NCI-H1436 treated with DMSO at 0.1 percent for 48 hours (cell line): ENCODE measurements at regions not wholly inside any gene's neighbourhood (a gene's known extent, or its start where the extent isn't known, plus 50 kb on each side); places are given as distances from the start of the nearest gene placed in this dataset.

Experiments used
- DNase-seq: peaks from one replicate; lab custom pipeline; 2025; lab: John Stamatoyannopoulos, UW

DNA sequence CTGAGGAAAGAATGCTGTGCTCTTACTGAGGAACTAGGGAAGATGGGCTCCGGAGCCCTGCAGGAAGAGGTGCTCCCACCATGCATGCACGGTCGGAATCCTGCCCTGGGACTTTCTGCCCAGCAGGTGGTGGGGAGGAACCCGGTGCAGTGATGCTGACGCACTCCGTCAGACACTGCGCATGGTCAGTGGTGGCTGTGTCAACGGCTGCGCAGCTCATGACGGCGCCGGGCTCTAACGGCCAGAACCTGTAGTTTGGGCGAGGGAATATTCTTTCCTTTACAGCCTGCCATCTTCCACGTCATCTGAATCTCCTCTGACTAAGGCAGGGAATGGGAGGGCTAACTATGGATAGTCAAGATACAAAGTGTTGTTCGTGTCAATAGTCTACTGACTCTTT lies 189.2 kb upstream of the MGMT start:
- DNase-seq = no peak

DNA sequence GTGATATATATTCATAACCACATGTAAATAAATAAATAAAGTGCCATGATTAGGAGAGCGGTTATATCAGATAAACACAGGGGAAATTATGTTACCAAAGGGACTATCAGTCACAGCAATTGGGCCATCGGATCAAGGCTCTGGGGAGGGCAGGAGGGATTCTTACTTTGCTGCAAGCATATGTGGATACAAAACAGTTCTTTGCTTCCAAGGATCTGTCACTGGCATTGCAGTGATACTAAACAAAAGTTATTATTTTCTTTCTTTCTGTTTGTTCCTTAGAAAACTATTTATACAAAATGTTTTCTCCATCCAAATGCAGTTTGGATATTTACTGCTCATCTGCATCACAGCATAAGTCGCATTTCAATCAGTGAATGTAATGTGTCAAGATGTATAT lies 188.4 kb upstream of the MGMT start:
- no peak for DNase-seq

GRCh38 chr10:129279446-129280154 lies 187.4 kb upstream of the MGMT start:
- DNase-seq = no peak

DNA sequence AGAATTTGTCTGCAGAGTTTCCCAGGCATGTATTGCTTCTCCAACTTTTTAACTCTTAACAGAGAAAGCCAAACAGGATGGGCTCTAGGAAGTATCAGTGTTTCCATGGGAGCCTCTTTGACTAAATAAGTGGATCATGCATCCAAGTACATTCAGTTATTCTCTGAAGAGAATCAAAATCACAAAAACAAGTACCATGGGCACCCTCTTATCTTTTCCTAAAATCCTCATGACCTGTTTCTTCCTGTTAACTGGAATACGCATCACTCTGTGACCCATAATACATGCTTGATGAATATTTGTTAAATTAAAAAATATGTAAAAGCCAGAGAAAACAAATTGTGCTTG lies 186.9 kb upstream of the MGMT start:
- DNase-seq = no peak

DNA sequence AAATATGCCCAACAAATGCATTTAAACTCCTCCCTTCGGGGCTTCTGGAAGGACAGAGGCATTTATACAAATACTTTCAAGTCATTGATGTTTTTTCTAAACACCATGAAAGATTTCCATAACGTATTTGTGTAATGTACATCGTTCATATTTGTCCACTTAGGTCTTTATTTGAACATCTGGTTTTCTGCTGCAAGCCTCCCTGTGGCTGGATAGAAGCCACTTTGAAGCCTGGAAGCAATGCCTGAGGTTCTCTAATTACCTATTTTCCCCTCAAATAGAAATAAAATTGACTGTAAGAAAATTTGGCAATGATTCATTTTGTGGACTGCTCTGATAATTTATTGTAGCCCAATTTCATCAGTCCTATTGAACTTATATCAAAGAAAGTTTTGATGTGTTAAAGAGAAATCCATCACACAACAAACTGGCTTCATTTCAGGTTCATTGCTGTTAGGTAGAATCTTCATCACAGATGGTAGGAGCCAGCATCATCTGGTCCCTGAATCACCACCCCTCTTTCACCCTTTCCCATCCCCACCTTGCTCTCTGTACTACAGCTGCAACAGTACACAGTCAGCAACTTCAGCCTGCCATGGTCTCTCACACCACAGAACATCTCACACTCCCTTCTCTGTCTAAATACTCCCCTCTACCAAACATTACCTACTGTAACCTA lies 186.0 kb upstream of the MGMT start:
- no peak for DNase-seq

GRCh38 chr10:129285459-129285858 lies 181.6 kb upstream of the MGMT start:
- no peak for DNase-seq

DNA sequence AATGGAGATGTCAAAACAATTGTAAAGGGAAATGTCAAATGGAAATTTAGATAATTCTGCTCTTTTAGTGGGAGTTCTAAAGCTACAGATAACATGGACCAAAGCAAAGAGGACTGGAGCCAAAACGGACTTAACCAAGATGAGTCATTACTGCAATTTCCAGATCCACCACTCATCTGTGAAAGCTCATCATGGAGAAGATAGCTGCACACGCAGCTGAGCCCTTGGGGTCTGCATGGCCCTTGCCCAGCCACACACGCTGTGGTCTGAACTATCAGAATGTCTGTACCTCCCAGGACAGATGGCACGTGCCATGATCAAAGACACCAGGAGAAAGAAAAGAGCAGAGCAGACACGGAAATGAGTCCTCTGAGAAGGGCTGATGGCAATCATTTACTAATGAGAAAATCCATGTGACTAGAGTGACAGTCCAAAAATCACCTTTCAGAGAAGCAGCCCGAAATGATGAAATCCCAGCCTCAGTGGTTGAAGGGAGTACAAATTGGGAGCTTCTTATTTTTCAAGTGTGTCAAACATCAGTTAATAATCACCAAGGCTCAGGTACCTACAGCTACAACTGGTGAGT lies 177.9 kb upstream of the MGMT start:
- DNase-seq = no peak

DNA sequence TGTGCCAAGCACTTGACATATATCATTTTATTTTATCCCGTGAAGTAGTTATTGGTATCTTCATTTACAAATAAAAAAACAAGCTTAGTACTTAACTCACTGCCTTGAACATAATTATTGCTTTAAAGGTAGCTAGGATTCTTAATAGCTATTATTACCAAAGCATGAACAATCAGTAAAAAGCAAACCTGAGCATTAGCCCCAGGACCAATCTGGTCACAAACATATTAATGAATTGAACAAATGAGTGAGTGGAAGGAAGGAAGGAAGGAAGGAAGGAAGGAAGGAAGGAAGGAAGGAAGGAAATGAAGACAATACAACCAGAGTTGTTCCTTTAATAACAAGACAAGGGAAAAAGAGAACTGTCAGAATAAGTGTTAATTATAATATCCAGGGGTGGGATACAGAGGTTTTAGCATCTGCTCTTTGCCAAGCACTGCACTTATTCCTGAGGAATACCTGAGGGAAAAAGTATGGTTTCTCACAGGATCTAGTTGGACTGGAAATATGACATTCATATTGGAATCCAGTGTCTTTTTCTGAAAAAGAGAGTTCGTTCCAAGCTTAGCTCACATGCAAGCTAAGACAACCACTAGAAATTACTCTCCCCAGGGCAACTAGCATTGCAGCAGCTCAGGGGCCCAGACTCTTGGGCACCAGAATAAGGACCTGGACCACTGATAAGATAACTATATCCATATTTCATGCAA lies 172.9 kb upstream of the MGMT start:
- DNase-seq = no peak

DNA sequence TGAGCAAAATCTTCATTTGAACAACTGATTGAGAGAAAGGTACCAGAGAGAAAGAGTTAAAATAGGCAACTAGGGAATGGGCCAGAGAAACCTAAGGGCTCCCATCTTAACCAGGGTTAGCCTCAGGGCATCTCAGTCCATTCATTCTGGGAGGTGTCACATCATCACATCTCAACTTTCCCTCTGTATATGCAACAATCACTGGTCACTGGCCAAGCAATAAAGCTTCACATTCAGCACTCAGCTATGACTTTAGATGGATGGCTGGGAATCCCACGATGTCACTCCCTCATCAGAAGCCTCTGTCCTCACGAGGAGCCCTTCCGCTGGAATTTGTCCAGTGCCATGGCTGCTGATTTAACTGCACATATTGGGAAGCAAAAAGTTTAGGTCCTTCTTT lies 172.1 kb upstream of the MGMT start:
- DNase-seq = no peak

GRCh38 chr10:129305046-129305445 lies 162.0 kb upstream of the MGMT start:
- no peak for DNase-seq

DNA sequence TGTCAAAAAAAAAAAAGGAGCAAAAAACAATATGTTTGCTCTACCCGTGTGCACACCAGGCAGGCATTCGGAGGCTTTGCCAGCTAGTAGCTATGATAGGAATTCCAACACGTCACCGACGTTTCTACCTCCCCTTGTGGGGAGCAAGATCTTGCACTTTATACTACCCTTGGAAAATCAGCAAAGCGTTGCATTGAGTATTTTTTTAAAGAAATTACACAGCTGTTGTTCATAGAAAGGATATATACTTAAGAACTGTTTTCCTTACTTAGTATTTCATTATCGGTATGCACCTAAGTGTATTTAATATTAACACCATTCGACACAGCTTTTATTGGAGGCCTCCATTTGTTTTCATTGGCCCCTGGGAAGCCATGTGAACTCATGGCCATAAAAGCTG lies 159.9 kb upstream of the MGMT start:
- DNase-seq = no peak

DNA sequence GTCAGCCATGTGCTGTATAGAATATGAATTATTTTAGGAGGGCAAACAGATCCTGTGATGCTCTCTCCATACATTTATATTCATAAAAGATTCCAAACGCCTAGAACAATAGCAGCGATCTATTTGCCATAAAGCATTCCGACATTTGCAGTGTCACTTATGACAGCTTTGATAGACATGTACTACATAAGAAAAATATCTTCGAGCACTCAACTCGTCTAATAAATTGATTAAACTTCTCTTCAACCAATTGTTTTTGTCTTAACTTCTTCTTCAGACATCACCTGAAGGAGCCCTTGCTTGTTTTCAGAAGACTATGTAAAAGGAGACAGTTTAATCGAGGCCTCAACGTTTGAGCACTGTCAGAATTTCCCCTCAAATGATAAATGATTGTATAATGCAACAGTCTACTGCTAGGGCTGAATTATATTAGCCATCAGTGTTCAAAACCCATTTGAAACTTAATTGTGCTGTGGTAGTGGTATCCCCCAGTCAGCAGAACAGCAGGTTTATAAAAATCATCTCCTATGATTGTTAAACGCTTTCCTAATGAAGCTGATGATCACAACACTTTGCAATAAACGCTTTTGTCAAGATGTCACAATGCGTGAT lies 158.0 kb upstream of the MGMT start:
- DNase-seq = no peak

DNA sequence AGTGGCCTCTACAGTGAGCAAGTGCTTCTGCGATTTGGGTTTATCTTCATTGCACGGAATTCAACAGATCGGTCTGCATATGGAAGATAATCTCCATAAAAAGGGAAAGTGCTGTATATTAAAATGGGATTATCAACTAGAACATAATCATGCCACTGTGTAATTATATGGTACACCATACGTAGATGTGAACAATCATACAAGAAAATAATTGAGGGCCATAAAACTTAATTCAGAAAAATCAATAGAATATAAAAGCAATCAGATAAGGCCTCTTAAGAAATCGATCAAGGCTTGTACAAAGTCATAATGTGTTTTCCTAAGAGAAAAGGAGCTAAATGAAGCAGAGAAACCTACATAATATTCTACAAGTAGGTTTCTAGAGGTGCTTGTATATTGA lies 157.5 kb upstream of the MGMT start:
- DNase-seq = no peak

DNA sequence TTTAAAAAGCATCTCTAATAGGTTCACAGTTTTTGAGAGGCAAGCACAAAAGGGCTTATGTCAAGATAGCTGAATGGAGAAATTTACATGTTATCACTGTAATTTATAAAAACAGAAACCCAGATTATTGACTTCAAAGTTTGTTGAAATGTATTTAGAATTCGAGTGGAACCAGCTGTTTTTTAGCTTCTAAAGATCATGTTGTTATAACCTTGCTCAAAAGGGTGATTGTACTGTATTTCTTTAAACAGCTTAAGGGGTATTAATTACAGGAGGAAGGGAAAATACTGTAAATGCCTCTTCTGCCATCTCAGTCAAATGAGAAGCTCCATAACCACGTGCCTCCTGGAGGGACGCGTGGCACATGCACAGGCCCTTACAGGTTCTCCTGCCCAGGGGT lies 156.2 kb upstream of the MGMT start:
- no peak for DNase-seq

GRCh38 chr10:129319934-129320333 lies 147.1 kb upstream of the MGMT start:
- no peak for DNase-seq

DNA sequence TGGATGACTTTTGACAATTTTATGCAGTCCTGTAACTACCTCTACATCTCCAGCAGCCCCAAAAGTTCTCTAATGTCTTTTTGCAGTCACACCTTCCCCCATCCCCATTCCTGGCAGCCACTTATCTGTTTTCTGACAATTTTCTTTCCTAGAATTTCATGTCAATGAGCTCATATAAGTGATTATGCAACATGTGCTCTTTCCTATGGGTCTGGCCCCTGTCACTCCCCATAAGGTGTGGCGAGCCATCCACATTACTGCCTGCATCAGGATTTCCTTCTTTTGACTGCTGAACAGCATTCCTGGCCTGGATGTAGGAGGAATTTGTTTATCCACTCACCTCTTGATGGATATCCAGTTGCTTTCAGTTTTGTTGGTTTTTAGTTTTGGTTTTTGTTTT lies 146.7 kb upstream of the MGMT start:
- no peak for DNase-seq

DNA sequence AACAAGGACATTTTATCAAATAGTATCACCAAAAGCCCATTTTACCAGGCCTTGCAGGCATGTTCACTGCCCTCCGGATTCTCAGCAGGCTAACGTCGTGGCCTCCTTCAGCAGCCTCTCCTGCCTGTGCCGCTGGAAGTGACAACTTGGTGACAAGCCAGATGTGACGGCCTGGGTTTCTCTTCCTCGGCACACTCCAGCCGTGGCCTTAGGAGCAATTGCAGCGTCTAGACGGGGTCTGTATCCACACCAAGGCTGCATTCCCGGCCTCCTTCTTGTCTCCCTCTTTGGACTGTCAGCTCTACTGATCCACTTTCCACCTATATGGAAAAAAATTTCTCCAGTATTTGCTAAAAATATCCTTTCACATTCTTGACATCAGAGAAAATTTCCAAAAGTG lies 145.3 kb upstream of the MGMT start:
- DNase-seq = no peak

- no peak for DNase-seq
Observed at GRCh38 chr10:129322933-129323820, 143.9 kb upstream of the MGMT start.

- DNase-seq = no peak
Observed at GRCh38 chr10:129323879-129324278, 143.2 kb upstream of the MGMT start.

DNA sequence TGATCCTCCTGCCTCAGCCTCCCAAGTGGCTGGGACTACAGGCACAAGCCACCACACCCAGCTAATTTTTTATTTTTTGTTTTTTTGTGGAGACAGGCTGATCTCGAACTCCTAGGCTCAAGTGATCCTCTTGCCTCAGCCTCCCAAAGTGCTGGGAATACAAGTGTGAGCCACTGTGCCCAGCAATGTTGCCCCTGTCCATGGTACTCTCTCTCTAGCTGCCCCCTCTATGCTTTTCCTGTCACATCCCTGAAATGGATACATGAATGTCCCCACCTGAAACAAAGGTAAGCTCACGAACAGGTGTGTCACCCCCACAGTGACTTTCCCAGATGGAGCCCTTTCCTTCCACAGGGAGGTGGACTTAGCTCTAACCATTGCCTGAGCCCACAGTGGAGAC lies 141.1 kb upstream of the MGMT start:
- DNase-seq = no peak

DNA sequence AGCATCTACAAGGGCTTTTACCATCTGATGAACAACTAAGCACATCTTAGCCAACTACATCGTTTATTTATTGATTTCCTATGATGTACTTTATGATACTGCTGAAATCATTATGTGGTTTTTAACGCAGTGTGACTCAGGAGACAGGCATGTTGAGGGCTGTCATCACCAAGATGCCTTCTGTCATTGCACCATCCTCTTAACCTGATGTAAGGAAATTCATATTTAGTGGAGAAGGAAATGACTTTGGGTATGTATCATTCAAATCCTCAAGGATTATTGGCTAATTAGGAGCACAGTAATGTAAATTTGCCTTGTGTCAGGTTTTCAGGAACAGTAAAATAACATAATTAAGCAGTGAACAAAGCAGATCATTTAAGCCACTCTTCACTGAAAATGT lies 138.5 kb upstream of the MGMT start:
- no peak for DNase-seq
